NT2/D1 (cell line): ENCODE measurements at regions not wholly inside any gene's neighbourhood (a gene's known extent, or its start where the extent isn't known, plus 50 kb on each side); places are given as distances from the start of the nearest gene placed in this dataset.

Source experiments
- DNase-seq: peaks from one replicate; pipeline ENCODE4 v3.0.0-alpha.2; 2011; ENCODE audit warnings: low read depth, low spot score
- H3K27me3 ChIP-seq: 2 replicates; pipeline ENCODE4 v1.6.0; 2011; ENCODE audit warnings: mild to moderate bottlenecking; ENCODE audit not compliant: insufficient read length, insufficient read depth
- H3K36me3 ChIP-seq: 2 replicates; pipeline ENCODE4 v1.6.1; 2011; ENCODE audit warnings: mild to moderate bottlenecking, low read length, mixed read lengths; ENCODE audit not compliant: insufficient read depth, insufficient read length
- H3K4me1 ChIP-seq: 2 replicates; pipeline ENCODE4 v1.5.1; 2011; ENCODE audit not compliant: insufficient read depth, insufficient read length
- H3K4me3 ChIP-seq: 2 replicates; pipeline ENCODE4 v1.5.1; 2011; ENCODE audit warnings: low read depth; ENCODE audit not compliant: insufficient read length
- H3K9ac ChIP-seq: 2 replicates; pipeline ENCODE4 v1.6.0; 2011; ENCODE audit warnings: low read depth; ENCODE audit not compliant: insufficient read length
- H3K9me3 ChIP-seq: 2 replicates; pipeline ENCODE4 v1.5.1; 2011; ENCODE audit warnings: mild to moderate bottlenecking, low read length; ENCODE audit not compliant: insufficient read depth
- SUZ12 ChIP-seq: IDR thresholded peaks from 2 replicates; pipeline ENCODE4 v1.6.1; 2011; ENCODE audit not compliant: insufficient read length, insufficient read depth; ENCODE audit errors: extremely low read depth
- YY1 ChIP-seq: IDR thresholded peaks from 2 replicates; pipeline ENCODE4 v1.6.1; 2011; ENCODE audit not compliant: insufficient read length, insufficient read depth
- ZNF274 ChIP-seq: IDR thresholded peaks from 2 replicates; pipeline ENCODE4 v1.6.1; 2011; ENCODE audit warnings: mild to moderate bottlenecking, low read depth, low read length

DNA sequence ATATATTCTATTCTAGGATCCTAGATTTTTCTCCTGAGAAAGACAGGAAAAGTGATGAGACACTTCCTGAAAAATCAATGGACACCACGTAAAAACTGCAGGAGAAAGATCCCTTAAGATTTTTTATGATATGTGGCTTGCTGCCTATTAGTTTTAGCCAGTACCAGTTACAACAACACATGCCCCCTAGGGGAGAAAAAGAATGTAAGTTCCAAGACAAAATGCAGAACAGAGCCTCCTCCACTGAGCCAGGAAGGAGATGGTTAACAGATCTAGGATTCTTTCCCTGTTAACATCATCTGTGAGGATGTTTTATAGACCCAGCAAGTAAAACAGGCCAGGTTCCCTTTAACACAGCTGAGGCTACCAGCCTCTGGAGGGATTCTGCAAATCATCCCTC lies 574.7 kb downstream of the TLE4 start:
- Histone ChIP-seq H3K9me3 (peaks cover 7% of the 10 kb centered on the region; the same call in 1 of the 2 replicates), H3K36me3 (no peaks in the 10 kb centered on the region), H3K9ac (no peak overlapping the region), H3K4me3 (no peak overlapping the region), H3K4me1 (no peaks in the 10 kb centered on the region), H3K27me3 (no peaks in the 10 kb centered on the region)
- DNase-seq = peak; percentile 6
- TF ChIP-seq ZNF274 (no peak), YY1 (no peak), SUZ12 (no peak)

DNA sequence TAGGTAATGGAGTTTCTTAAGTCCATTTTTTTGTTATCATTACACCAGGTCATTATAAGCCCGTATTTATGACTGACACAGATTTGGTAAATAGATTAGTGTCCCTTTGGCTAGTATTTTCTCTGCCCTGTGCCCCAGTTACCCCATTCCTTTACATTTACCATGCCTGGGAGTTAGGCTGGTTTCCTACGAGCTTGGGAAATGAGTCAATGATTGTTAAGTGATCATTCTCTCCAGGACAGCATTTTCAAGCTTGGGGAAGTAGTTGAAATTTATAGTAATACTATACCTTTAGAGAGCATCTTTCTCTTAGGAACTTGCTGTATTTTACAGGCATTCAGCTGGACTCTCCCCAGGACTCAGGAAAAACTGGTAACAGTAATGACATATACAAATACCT lies 573.1 kb downstream of the TLE4 start:
- Histone ChIP-seq H3K27me3 (no peaks in the 10 kb centered on the region), H3K36me3 (no peaks in the 10 kb centered on the region), H3K4me3 (no peak overlapping the region), H3K9ac (no peak overlapping the region), H3K4me1 (no peaks in the 10 kb centered on the region), H3K9me3 (peaks cover 7% of the 10 kb centered on the region; the same call in 1 of the 2 replicates)
- no peak for TF ChIP-seq SUZ12
- no peak for TF ChIP-seq ZNF274
- TF ChIP-seq YY1 = no peak
- DNase-seq = no peak

DNA sequence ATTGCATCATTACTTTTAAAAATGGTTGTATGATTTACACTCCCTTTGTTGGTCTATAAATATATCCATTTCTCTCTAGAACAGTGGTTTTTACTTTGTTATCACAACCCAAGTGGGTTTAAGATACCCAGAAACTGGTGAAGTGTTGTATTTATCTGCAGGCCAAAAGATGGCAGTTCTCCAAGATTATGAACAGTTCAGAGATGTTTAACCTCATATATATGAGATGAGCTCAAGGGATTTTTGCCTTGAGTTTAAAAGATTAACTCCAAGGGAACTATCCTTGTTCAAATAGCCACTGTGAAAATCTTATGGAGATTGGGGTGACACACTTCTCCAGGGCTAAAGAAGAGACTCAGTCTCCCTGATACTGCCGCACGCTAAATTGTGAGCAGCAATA lies 572.6 kb downstream of the TLE4 start:
- TF ChIP-seq ZNF274 = no peak
- no peak for TF ChIP-seq SUZ12
- no peak for TF ChIP-seq YY1
- no peak for DNase-seq
- 0 out of 2 replicates have a peak, but pooled peaks cover 3% of the 10 kb centered on the region for H3K9me3 ChIP-seq

DNA sequence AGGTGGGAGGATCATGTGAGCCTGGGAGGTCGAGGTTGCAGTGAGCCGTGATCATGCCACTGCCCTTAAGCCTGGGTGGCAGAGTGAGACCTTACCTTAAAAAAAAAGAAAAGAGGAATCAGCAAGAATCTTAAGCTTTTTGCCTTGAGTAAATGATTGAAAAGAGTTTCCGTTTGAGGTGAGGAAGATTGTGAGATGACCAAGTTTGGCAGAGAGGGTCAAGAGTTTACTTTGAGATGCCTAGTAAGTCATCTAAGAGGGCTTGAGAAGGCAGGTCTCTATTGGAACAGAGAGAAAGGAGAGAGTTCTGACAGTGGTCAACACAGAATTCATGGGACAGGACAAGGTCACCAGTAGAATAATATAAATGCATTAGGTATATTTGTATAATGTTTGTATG lies 572.1 kb downstream of the TLE4 start:
- DNase-seq = no peak
- no peaks in the 10 kb centered on the region for H3K9me3 ChIP-seq

More for the DNA sequence above, 572.6 kb downstream of the TLE4 start:
- no peak overlapping the region for H3K9ac ChIP-seq
- H3K36me3 ChIP-seq = no peaks in the 10 kb centered on the region
- H3K27me3 ChIP-seq = no peaks in the 10 kb centered on the region
- no peaks in the 10 kb centered on the region for H3K4me1 ChIP-seq
- no peak overlapping the region for H3K4me3 ChIP-seq

DNA sequence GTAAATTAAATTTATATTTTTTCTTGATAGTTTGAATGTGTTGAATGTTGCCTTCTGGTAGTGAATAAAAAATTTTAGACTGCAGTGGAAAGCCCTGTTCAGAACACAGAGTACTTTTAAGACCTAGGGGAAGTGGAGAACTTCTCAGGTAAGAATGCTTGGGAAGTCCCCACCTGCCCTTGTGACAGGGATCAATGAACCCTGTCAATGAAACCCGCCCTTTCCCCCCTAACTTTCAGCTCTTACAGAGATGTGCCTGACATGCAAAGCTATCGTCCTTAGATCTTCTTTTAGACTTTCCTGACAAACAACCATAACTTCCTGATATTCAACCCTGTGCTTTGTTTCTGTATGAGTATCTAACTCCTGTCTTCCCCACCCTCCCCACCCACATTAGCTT lies 562.7 kb downstream of the TLE4 start:
- Histone ChIP-seq H3K36me3 (no peaks in the 10 kb centered on the region), H3K9ac (no peak overlapping the region), H3K4me1 (no peaks in the 10 kb centered on the region), H3K9me3 (no peaks in the 10 kb centered on the region), H3K4me3 (no peak overlapping the region), H3K27me3 (no peaks in the 10 kb centered on the region)
- no peak for TF ChIP-seq YY1
- no peak for TF ChIP-seq ZNF274
- TF ChIP-seq SUZ12 = no peak
- DNase-seq = no peak

More for the DNA sequence above, 572.1 kb downstream of the TLE4 start:
- H3K4me3 ChIP-seq = no peak overlapping the region
- H3K27me3 ChIP-seq = no peaks in the 10 kb centered on the region
- TF ChIP-seq YY1 = no peak
- no peak for TF ChIP-seq SUZ12
- TF ChIP-seq ZNF274 = no peak
- H3K9ac ChIP-seq = no peak overlapping the region
- no peaks in the 10 kb centered on the region for H3K36me3 ChIP-seq
- no peaks in the 10 kb centered on the region for H3K4me1 ChIP-seq

DNA sequence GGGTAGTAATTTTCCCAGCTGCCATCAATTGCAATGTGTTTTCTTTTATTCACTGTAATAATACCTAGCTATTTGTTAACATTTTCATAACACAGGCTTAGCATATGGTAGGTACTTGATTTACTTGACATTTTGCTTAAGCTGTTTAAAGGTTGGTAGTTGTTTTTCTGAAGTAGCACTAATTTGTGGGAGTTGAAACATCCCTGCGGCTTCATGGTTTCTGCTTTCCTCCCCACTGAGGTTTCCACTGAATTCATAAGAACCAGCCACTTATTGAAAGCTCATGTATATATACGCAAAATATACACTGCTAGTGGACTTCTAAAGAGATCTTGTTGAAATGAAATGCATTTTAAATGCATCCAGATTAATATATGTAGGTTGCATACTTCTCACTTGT lies 559.9 kb downstream of the TLE4 start:
- DNase-seq = no peak
- H3K4me1 ChIP-seq = no peaks in the 10 kb centered on the region
- H3K9ac ChIP-seq = no peak overlapping the region
- no peaks in the 10 kb centered on the region for H3K27me3 ChIP-seq
- H3K9me3 ChIP-seq = no peaks in the 10 kb centered on the region
- H3K36me3 ChIP-seq = no peaks in the 10 kb centered on the region
- no peak overlapping the region for H3K4me3 ChIP-seq
- TF ChIP-seq ZNF274 = no peak
- TF ChIP-seq YY1 = no peak
- TF ChIP-seq SUZ12 = no peak

DNA sequence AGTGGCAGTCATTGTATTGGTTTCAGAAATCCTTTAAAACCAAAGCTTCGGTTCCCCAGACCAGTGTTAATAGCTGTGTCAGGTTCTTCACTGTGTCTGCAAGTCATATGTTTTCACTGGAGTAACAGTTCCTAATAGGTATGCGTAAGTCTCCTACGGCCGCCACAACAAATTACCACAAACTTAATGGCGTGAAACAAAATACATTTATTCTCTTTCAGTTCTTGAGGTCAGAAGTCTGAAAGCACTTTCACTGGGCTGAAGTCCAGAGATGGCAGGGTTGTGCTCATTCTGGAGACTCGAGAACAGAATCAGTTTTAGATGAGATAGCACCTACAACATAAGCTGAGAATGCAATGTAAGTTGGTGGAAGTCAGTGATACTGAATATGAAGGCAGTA lies 556.2 kb downstream of the TLE4 start:
- Histone ChIP-seq H3K4me3 (no peak overlapping the region), H3K9ac (no peak overlapping the region), H3K9me3 (no peaks in the 10 kb centered on the region), H3K36me3 (no peaks in the 10 kb centered on the region), H3K4me1 (no peaks in the 10 kb centered on the region), H3K27me3 (no peaks in the 10 kb centered on the region)
- DNase-seq = no peak
- TF ChIP-seq YY1 = no peak
- TF ChIP-seq ZNF274 = no peak
- TF ChIP-seq SUZ12 = no peak

DNA sequence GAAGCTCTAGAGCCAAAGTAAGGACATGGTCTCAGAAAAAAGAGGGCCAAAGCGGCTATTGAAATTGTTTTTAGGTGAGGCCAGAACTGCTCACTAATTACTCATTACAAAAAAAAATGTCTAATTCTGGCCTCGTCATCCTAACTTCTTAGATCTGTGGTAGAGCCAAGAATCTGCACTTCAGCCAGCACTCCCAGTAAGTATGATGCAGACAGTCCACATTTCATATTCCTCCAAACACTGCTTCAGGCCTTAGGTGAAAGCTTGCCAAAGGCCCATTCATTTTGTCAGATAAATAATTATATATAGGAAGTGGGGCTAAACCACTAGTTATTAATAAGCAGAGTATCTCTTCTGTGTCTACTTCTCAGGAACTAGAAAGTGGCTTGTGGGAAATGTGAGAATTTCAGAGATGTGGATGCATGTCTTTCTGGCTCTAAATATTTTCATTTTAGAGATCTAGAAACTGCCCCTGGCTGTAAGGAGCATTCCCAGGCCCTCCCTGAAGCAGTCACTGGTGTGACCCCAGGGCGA lies 554.0 kb downstream of the TLE4 start:
- TF ChIP-seq SUZ12 (no peak), YY1 (no peak), ZNF274 (no peak)
- Histone ChIP-seq H3K9me3 (no peaks in the 10 kb centered on the region), H3K36me3 (no peaks in the 10 kb centered on the region), H3K4me3 (no peak overlapping the region), H3K9ac (no peak overlapping the region), H3K27me3 (no peaks in the 10 kb centered on the region), H3K4me1 (no peaks in the 10 kb centered on the region)
- DNase-seq = no peak
